Osteoblast (primary cell): ENCODE measurements at regions not wholly inside any gene's neighbourhood (a gene's known extent, or its start where the extent isn't known, plus 50 kb on each side); places are given as distances from the start of the nearest gene placed in this dataset.

Source experiments
- DNase-seq: peaks from one replicate; pipeline ENCODE4 v3.0.0; 2011; ENCODE audit warnings: low spot score, mixed read lengths; ENCODE audit not compliant: insufficient read length; ENCODE audit errors: missing footprints
- H2AFZ ChIP-seq: 2 replicates; pipeline ENCODE4 v1.6.0; 2011; ENCODE audit warnings: mild to moderate bottlenecking, low read length
- H3K27ac ChIP-seq: 2 replicates; pipeline ENCODE4 v1.5.1; 2011; ENCODE audit warnings: mild to moderate bottlenecking, low read depth, low read length, moderate library complexity
- H3K27me3 ChIP-seq: 2 replicates; pipeline ENCODE4 v1.6.0; 2012; ENCODE audit warnings: mild to moderate bottlenecking, control low read depth, inconsistent platforms, low read length, moderate library complexity; ENCODE audit not compliant: insufficient read depth
- H3K36me3 ChIP-seq: 2 replicates; pipeline ENCODE4 v1.5.1; 2011; ENCODE audit warnings: mild to moderate bottlenecking, low read length, control low read depth, moderate library complexity; ENCODE audit not compliant: insufficient read depth
- H3K4me1 ChIP-seq: 2 replicates; pipeline ENCODE4 v1.5.1; 2011; ENCODE audit warnings: mild to moderate bottlenecking, low read length, control low read depth, moderate library complexity; ENCODE audit not compliant: insufficient read depth
- H3K4me2 ChIP-seq: 2 replicates; pipeline ENCODE4 v1.6.0; 2011; ENCODE audit warnings: mild to moderate bottlenecking, low read length; ENCODE audit not compliant: insufficient read depth
- H3K4me3 ChIP-seq: fragments of 200-600 bp; sonication (generic); 3 replicates; pipeline ENCODE4 v1.5.1; 2012; ENCODE audit warnings: mild to moderate bottlenecking, low read length, inconsistent platforms; ENCODE audit not compliant: insufficient read depth
- H3K79me2 ChIP-seq: 2 replicates; pipeline ENCODE4 v1.6.0; 2012; ENCODE audit warnings: mild to moderate bottlenecking, low read length, control low read depth, inconsistent platforms; ENCODE audit not compliant: insufficient read depth
- H3K9me3 ChIP-seq: 2 replicates; pipeline ENCODE4 v1.5.1; 2011; ENCODE audit warnings: low read depth, low read length, control low read depth
- H4K20me1 ChIP-seq: 2 replicates; pipeline ENCODE4 v1.6.0; 2012; ENCODE audit warnings: mild to moderate bottlenecking, low read length, control low read depth; ENCODE audit not compliant: insufficient read depth
- CTCF ChIP-seq: IDR thresholded peaks from 2 replicates; pipeline ENCODE4 v1.5.1; 2011; ENCODE audit warnings: mild to moderate bottlenecking, low read depth, low read length, moderate library complexity; ENCODE audit errors: extremely low read depth

GRCh38 chr18:37846996-37847395 is 281.4 kb upstream of the CELF4 start:
- DNase-seq = no peak
- TF ChIP-seq CTCF = no peak
- H3K9me3 ChIP-seq = peaks cover 3% of the 10 kb centered on the region

GRCh38 chr18:37845498-37845897 is 279.9 kb upstream of the CELF4 start:
- Histone ChIP-seq H3K9me3 (peaks cover under 1% of the 10 kb centered on the region), H3K4me3 (no peak overlapping the region)

More at GRCh38 chr18:37846996-37847395, 281.4 kb upstream of the CELF4 start:
- Histone ChIP-seq H4K20me1 (no peaks in the 10 kb centered on the region), H3K27ac (no peak overlapping the region), H2AFZ (no peak overlapping the region), H3K36me3 (no peaks in the 10 kb centered on the region), H3K4me2 (no peak overlapping the region), H3K79me2 (no peaks in the 10 kb centered on the region), H3K4me3 (no peak overlapping the region), H3K27me3 (no peaks in the 10 kb centered on the region), H3K4me1 (no peaks in the 10 kb centered on the region)

GRCh38 chr18:37844209-37844970 is 278.8 kb upstream of the CELF4 start:
- H3K27ac ChIP-seq = no peak overlapping the region
- H3K4me1 ChIP-seq = no peaks in the 10 kb centered on the region
- TF ChIP-seq CTCF = no peak
- H3K9me3 ChIP-seq = no peaks in the 10 kb centered on the region
- no peak overlapping the region for H3K4me3 ChIP-seq
- H3K36me3 ChIP-seq = no peaks in the 10 kb centered on the region
- DNase-seq = no peak
- H3K4me2 ChIP-seq = no peak overlapping the region
- H3K79me2 ChIP-seq = no peaks in the 10 kb centered on the region
- H2AFZ ChIP-seq = no peak overlapping the region
- H3K27me3 ChIP-seq = no peaks in the 10 kb centered on the region
- no peaks in the 10 kb centered on the region for H4K20me1 ChIP-seq

More at GRCh38 chr18:37845498-37845897, 279.9 kb upstream of the CELF4 start:
- no peak overlapping the region for H3K4me2 ChIP-seq
- no peaks in the 10 kb centered on the region for H3K27me3 ChIP-seq
- no peak overlapping the region for H3K27ac ChIP-seq
- DNase-seq = no peak
- H4K20me1 ChIP-seq = no peaks in the 10 kb centered on the region
- TF ChIP-seq CTCF = no peak
- no peak overlapping the region for H2AFZ ChIP-seq
- H3K36me3 ChIP-seq = no peaks in the 10 kb centered on the region
- H3K79me2 ChIP-seq = no peaks in the 10 kb centered on the region
- H3K4me1 ChIP-seq = no peaks in the 10 kb centered on the region

- no peaks in the 10 kb centered on the region for H3K4me1 ChIP-seq
- no peak for TF ChIP-seq CTCF
- H3K27ac ChIP-seq = no peak overlapping the region
- H3K4me3 ChIP-seq = no peak overlapping the region
- no peaks in the 10 kb centered on the region for H3K79me2 ChIP-seq
- no peak for DNase-seq
- no peaks in the 10 kb centered on the region for H4K20me1 ChIP-seq
- no peaks in the 10 kb centered on the region for H3K9me3 ChIP-seq
- H3K36me3 ChIP-seq = no peaks in the 10 kb centered on the region
- H2AFZ ChIP-seq = no peak overlapping the region
- no peak overlapping the region for H3K4me2 ChIP-seq
- H3K27me3 ChIP-seq = no peaks in the 10 kb centered on the region
These were observed 272.5 kb upstream of the CELF4 start for GRCh38 chr18:37838083-37838482.
